Choroid plexus epithelial cell (primary cell): ENCODE measurements at regions not wholly inside any gene's neighbourhood (a gene's known extent, or its start where the extent isn't known, plus 50 kb on each side); places are given as distances from the start of the nearest gene placed in this dataset.

Experiments
- DNase-seq: peaks from one replicate; pipeline ENCODE4 v3.0.0-alpha.2; 2010; ENCODE audit warnings: low read depth
- H3K4me3 ChIP-seq: 2 replicates; pipeline ENCODE4 v1.5.1; 2011; ENCODE audit warnings: low read depth, mild to moderate bottlenecking, control low read depth, low read length, moderate library complexity
- TF ChIP-seq, protein P1 (sequence below): conservative IDR thresholded peaks from 2 replicates; pipeline ENCODE4 v1.5.1; 2011; ENCODE audit warnings: low read depth, mild to moderate bottlenecking, control low read depth, inconsistent platforms, low read length, moderate library complexity

DNA sequence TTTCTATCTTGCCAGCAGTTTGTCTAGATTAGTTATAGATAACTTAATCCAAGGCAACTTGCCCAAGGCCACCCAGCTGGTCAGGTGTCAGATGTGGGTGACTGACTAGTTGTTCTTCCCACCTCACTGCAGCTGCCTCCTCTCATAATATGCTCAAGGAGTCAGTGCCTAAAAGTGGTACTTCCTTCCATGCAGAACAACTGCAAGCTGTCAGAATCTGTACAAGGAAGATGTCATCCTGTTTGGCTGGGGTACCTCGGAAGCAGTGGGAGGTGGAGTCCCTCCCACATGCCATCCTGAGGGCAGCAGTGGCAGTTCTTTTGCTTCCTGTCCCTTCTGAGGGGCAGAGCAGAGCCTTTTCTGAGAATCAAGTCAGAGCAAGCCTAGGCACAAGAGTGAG is 193.2 kb upstream of the RFC3 start:
- TF ChIP-seq, protein P1, sequence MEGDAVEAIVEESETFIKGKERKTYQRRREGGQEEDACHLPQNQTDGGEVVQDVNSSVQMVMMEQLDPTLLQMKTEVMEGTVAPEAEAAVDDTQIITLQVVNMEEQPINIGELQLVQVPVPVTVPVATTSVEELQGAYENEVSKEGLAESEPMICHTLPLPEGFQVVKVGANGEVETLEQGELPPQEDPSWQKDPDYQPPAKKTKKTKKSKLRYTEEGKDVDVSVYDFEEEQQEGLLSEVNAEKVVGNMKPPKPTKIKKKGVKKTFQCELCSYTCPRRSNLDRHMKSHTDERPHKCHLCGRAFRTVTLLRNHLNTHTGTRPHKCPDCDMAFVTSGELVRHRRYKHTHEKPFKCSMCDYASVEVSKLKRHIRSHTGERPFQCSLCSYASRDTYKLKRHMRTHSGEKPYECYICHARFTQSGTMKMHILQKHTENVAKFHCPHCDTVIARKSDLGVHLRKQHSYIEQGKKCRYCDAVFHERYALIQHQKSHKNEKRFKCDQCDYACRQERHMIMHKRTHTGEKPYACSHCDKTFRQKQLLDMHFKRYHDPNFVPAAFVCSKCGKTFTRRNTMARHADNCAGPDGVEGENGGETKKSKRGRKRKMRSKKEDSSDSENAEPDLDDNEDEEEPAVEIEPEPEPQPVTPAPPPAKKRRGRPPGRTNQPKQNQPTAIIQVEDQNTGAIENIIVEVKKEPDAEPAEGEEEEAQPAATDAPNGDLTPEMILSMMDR: no peak
- H3K4me3 ChIP-seq: no peak overlapping the region
- DNase-seq: no peak

GRCh38 chr13:33626407-33626806 is 191.5 kb upstream of the RFC3 start:
- TF ChIP-seq, protein P1: no peak
- DNase-seq: no peak
- no peak overlapping the region for H3K4me3 ChIP-seq

DNA sequence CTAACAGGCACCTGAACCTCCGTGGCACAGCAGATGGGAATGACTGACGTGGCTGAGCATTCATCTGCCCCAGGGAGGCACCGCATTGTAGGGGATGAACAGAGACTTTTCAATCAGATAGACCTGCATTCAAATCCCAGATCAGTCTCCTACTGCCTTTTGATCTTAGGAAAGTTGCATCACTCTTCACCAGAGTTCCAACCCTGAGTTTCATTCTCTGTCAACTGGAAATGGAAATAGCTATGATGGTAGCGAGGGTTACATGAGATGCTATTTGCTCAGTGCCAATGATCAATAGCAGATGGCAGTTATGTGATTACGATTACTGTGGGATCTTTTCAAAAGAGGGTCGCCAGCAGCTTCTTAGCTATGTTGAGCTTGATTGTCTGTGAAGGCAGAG is 189.3 kb upstream of the RFC3 start:
- TF ChIP-seq, protein P1: no peak
- DNase-seq: no peak
- H3K4me3 ChIP-seq: no peak overlapping the region

DNA sequence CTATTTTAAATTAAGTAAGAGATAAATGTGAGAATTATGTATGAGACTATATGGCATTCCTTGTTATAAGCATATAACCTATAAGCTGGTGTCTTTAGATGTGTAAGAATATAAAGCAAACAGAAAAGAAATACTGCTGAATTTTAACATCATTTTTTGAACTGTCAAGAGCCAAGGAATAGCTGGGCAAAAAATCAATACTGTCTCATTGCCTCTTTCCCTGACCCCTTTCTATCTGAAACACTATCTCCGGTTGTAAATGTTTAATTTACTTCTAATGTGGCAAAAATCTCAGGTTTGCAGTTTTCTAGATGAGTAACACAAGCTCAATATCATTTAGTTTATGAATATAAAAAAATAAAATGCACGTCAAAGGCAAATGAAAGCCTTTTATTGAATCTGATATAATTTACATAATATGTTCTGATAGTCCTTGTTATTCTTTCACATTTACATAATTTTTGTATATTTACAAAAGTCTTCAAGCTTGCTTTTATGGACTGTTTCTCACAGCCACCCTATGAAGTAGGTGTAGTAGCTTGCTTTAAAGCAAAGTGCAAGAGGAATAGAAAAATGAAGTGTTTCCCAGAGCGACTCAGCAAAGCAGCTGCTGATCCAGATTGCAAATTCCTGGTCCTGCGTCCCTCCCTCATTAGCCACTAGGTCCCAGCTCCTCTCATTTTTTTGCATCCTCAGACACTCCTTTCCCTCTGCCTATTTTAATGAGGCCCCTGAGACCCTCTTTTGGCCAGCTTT is 188.2 kb upstream of the RFC3 start:
- DNase-seq: no peak
- TF ChIP-seq, protein P1: no peak
- no peak overlapping the region for H3K4me3 ChIP-seq

DNA sequence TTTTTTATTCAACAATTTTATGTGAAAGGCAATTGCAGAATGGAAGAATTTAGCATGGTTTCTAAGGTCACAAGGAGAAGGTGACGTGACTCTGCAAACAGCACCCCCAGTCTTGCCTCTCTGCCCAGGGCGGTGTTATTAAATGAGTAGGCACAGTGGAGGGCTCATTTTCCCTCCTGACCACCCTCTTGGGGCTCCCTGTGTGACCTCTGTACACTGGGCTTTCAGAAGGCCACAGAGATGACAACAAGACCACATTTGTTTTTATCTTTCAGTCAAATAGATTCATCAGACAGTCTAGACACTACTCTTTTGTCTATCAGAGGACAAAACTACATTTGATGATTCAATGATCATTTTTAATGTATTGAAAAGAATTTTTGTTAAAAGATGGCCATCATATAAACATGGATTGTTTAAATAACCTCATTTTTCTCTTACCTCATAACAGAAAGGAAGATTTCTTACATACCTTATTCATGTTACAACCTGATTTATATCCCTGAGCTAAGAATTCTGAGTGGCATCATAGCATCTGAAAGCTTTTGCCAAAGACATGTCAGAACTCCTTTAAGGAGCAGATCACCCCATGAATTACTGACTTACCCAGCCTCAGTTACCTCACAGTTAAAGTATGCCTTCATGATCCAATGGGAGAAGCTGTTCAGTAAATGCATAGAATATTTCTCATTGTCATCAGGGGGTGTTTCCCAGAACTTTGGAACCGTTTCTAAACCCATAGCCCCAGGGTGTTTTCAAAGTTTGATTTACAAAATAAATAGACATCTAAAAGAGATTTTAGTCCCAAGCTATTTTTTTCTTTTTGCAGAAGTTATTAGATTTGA is 184.0 kb upstream of the RFC3 start:
- no peak overlapping the region for H3K4me3 ChIP-seq
- peak; percentile 78 for DNase-seq
- TF ChIP-seq, protein P1: no peak

DNA sequence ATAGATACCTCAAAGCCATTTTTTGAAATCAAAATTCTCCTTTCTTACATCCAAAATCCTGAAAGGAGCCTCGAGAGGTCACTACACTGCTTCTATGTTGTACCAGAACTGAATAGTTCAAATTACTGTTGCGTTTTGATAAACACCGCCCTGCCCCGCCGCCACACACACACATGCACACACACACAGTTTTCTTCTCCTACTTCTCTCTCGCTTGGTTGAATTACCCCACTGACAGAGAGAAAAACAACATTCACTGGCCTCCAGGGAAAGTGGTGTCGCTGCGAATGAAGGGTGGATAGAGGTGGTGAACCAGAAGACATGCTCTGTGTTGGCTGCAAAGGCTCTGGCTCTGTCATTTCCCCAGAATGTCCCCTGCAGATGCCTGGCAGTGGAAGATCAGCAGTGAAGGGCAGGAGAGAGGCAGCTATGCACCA is 183.4 kb upstream of the RFC3 start:
- TF ChIP-seq, protein P1: peak; percentile 4
- no peak overlapping the region for H3K4me3 ChIP-seq
- peak; percentile 79 for DNase-seq

DNA sequence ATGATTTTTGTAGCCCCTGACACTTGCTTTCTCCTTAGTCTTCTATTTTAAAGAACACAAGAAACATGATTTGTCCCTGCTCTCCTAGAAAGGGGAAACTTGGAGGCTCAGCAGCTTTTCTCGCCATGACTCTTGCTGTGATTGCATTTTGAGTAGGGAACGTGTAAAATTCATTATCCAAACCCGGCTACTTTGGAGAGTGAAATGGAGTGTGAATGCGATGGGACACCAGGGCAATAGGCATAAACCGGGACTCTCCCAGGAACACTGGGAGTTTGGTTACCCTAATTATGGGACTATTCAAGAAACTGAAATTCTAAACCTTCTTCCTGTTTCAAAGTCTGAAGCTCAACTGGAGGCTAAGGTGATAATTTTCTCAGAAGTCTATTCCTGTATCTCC is 181.7 kb upstream of the RFC3 start:
- no peak overlapping the region for H3K4me3 ChIP-seq
- TF ChIP-seq, protein P1: no peak
- no peak for DNase-seq
